IMR-90 (cell line): ENCODE measurements at regions not wholly inside any gene's neighbourhood (a gene's known extent, or its start where the extent isn't known, plus 50 kb on each side); places are given as distances from the start of the nearest gene placed in this dataset.

Experiments
- CEBPB ChIP-seq: IDR thresholded peaks from 2 replicates; pipeline ENCODE4 v1.6.1; 2012; ENCODE audit warnings: low read depth, low read length, improper control_type of control experiment
- CHD1 ChIP-seq: IDR thresholded peaks from 2 replicates; pipeline ENCODE4 v1.6.1; 2012; ENCODE audit warnings: low read depth, low read length, improper control_type of control experiment
- POLR2A ChIP-seq: IDR thresholded peaks from 2 replicates; pipeline ENCODE4 v1.6.1; 2012; ENCODE audit warnings: mild to moderate bottlenecking, low read depth, low read length
- TF ChIP-seq, protein P1 (sequence below): conservative IDR thresholded peaks from 2 replicates; pipeline ENCODE4 v1.5.1; 2012; ENCODE audit warnings: mild to moderate bottlenecking, low read depth, low read length, improper control_type of control experiment
- TF ChIP-seq, protein P2 (sequence below): fragments of 150-350 bp; IDR thresholded peaks from 2 replicates; pipeline ENCODE4 v1.6.1; 2017; ENCODE audit warnings: mild to moderate bottlenecking, antibody characterized with exemption, low read length, low read depth

DNA sequence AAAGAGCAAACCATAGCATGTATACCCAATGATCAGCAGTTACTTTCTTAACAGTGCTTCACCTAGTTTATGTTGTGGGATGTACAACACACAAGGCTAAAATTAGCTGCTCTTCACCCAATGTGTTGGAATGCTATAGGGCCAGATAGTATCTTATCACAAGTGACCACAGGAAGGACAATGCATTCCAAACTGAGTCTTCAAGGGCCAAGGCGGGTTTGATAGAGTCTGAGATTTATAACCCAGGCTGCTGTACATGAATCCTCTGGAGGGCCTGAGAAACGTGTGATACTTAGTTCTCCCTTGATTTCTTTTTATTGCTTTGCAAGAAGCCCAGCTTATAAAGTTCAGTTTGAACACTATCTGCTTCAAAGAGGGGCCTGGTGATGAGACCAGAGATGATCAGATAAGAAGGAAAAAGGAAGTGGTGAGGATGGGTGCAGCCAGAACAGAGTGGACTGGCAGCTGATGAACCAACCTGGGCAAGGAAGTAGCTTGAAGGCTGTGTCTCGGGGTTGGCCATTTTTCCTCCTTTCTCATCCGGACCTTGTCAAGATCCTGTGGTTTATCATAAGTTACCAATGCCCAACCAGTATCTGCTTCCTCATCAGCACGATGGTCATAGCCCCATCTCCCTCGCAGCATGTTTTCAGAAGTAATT is 62.2 kb upstream of the BMP2 start:
- TF ChIP-seq, protein P1, sequence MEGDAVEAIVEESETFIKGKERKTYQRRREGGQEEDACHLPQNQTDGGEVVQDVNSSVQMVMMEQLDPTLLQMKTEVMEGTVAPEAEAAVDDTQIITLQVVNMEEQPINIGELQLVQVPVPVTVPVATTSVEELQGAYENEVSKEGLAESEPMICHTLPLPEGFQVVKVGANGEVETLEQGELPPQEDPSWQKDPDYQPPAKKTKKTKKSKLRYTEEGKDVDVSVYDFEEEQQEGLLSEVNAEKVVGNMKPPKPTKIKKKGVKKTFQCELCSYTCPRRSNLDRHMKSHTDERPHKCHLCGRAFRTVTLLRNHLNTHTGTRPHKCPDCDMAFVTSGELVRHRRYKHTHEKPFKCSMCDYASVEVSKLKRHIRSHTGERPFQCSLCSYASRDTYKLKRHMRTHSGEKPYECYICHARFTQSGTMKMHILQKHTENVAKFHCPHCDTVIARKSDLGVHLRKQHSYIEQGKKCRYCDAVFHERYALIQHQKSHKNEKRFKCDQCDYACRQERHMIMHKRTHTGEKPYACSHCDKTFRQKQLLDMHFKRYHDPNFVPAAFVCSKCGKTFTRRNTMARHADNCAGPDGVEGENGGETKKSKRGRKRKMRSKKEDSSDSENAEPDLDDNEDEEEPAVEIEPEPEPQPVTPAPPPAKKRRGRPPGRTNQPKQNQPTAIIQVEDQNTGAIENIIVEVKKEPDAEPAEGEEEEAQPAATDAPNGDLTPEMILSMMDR = no peak
- TF ChIP-seq, protein P2, sequence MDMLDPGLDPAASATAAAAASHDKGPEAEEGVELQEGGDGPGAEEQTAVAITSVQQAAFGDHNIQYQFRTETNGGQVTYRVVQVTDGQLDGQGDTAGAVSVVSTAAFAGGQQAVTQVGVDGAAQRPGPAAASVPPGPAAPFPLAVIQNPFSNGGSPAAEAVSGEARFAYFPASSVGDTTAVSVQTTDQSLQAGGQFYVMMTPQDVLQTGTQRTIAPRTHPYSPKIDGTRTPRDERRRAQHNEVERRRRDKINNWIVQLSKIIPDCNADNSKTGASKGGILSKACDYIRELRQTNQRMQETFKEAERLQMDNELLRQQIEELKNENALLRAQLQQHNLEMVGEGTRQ = no peak
- TF ChIP-seq POLR2A (no peak), CHD1 (no peak), CEBPB (no peak)
